HepG2 (cell line): ENCODE measurements at regions not wholly inside any gene's neighbourhood (a gene's known extent, or its start where the extent isn't known, plus 50 kb on each side); places are given as distances from the start of the nearest gene placed in this dataset.

Experiments
- ASH2L ChIP-seq: fragments of 300-600, 200-600 bp; sonication (generic); IDR thresholded peaks from 2 replicates; pipeline ENCODE4 v1.7.0; 2017; ENCODE audit warnings: low read depth, mild to moderate bottlenecking, moderate library complexity, mixed read lengths, low read length; ENCODE audit not compliant: insufficient read length
- CHD4 ChIP-seq: fragments of 200-600 bp; sonication (generic); IDR thresholded peaks from 2 replicates; pipeline ENCODE4 v1.7.0; 2017; ENCODE audit warnings: mild to moderate bottlenecking, low read length, borderline replicate concordance
- CREB1 ChIP-seq, 2 experiments: fragments of 450-650 bp in 1 of 2; IDR thresholded peaks; 2 replicates each; pipeline ENCODE4 v1.6.1; 2016 to 2017; ENCODE audit warnings: control low read depth in 1 of 2, mild to moderate bottlenecking in 1 of 2, missing compliant biosample characterization in 1 of 2, missing genetic modification characterization in 1 of 2
- CTCF ChIP-seq: sonication (generic); formaldehyde crosslinking; IDR thresholded peaks from 2 replicates; pipeline ENCODE4 v1.5.0; 2020; ENCODE audit warnings: mild to moderate bottlenecking, missing genetic modification reagents, moderate library complexity
- EP300 ChIP-seq, 3 experiments: sonication (generic) in 1 of 3; formaldehyde crosslinking in 1 of 3; IDR thresholded peaks; 2 replicates each; pipeline versions ENCODE4 v1.5.1 to v1.6.1; 2011 to 2020; ENCODE audit warnings: low read depth in 2 of 3, low read length in 2 of 3, borderline replicate concordance in 1 of 3, improper control_type of control experiment in 1 of 3, mild to moderate bottlenecking in 1 of 3, missing genetic modification reagents in 1 of 3, moderate library complexity in 1 of 3
- HDAC1 ChIP-seq: sonication (generic); formaldehyde crosslinking; IDR thresholded peaks from 2 replicates; pipeline ENCODE4 v1.5.1; 2020; ENCODE audit warnings: mild to moderate bottlenecking, missing genetic modification reagents
- PREB ChIP-seq: sonication (generic); formaldehyde crosslinking; IDR thresholded peaks from 2 replicates; pipeline ENCODE4 v1.4.0; 2020; ENCODE audit warnings: missing genetic modification reagents
- RBM39 ChIP-seq: fragments of 200-400 bp; formaldehyde crosslinking; IDR thresholded peaks from one replicate; pipeline ENCODE4 v1.6.1; 2018; ENCODE audit warnings: antibody characterized with exemption, mild to moderate bottlenecking, low read depth, low read length; ENCODE audit not compliant: poor library complexity, severe bottlenecking
- SIN3B ChIP-seq: fragments of 150-350 bp; IDR thresholded peaks from 2 replicates; pipeline ENCODE4 v1.6.1; 2014; ENCODE audit warnings: low read length
- SMAD1 ChIP-seq: sonication (generic); formaldehyde crosslinking; IDR thresholded peaks from 2 replicates; pipeline ENCODE4 v1.4.0; 2020; ENCODE audit warnings: missing genetic modification reagents, low read depth, mild to moderate bottlenecking, borderline replicate concordance
- ZBTB20 ChIP-seq: sonication (generic); formaldehyde crosslinking; IDR thresholded peaks from 2 replicates; pipeline ENCODE4 v1.8.1; 2023; ENCODE audit warnings: missing genetic modification reagents, low read depth, mild to moderate bottlenecking, borderline replicate concordance
- ZNF142 ChIP-seq: sonication (generic); formaldehyde crosslinking; IDR thresholded peaks from 2 replicates; pipeline ENCODE4 v1.4.0; 2020; ENCODE audit warnings: missing genetic modification reagents
- ZNF639 ChIP-seq: conservative IDR thresholded peaks from 2 replicates; pipeline ENCODE4 v1.6.1; 2018; ENCODE audit warnings: missing genetic modification reagents

GRCh38 chr21:27129215-27129614 is 162.3 kb upstream of the ADAMTS5 start:
- no peak for TF ChIP-seq SMAD1 (CRISPR knock-in tag)
- TF ChIP-seq ASH2L = no peak
- TF ChIP-seq CTCF (CRISPR knock-in tag) = no peak
- no peak for TF ChIP-seq ZNF142 (CRISPR knock-in tag)
- TF ChIP-seq RBM39 = no peak
- no peak for TF ChIP-seq ZNF639
- no peak for TF ChIP-seq HDAC1 (CRISPR knock-in tag)
- no peak for TF ChIP-seq EP300 (IDR thresholded peaks at IDR 0.05; ENCODE audit: low read depth in 2 of 2, low read length in 2 of 2)
- TF ChIP-seq EP300 (CRISPR knock-in tag; IDR thresholded peaks at IDR 0.05; ENCODE audit: borderline replicate concordance) = no peak
- TF ChIP-seq CHD4 = no peak
- TF ChIP-seq CREB1 (IDR thresholded peaks at IDR 0.05) = no peak
- no peak for TF ChIP-seq CREB1 (CRISPR knock-in tag; IDR thresholded peaks at IDR 0.05)
- no peak for TF ChIP-seq PREB (CRISPR knock-in tag)
- no peak for TF ChIP-seq SIN3B
- no peak for TF ChIP-seq ZBTB20
